GM23338 (cell line): ENCODE measurements at regions not wholly inside any gene's neighbourhood (a gene's known extent, or its start where the extent isn't known, plus 50 kb on each side); places are given as distances from the start of the nearest gene placed in this dataset.
A peak's percentile ranks its signal among the peaks of the same experiment; 100 is the strongest.

ENCODE experiments used
- ATAC-seq: fragments of 200-7000 bp; cut with Tn5 transposase; 3 replicates; pipeline ENCODE4 v1.9.1; 2020
- DNase-seq: peaks from one replicate; pipeline ENCODE4 v3.0.0-alpha.2; 2015; ENCODE audit warnings: low spot score
- H2AFZ ChIP-seq: fragments of 200-600 bp; sonication (generic); 2 replicates; pipeline ENCODE4 v1.8.0; 2016; ENCODE audit warnings: antibody characterized with exemption, mild to moderate bottlenecking, moderate library complexity
- H3F3A ChIP-seq: fragments of 200-600 bp; sonication (generic); replicated peaks from 2 replicates; pipeline ENCODE4 v1.8.0; 2017; ENCODE audit warnings: antibody characterized with exemption, mixed run types, low read depth
- H3K27ac ChIP-seq: fragments of 200-600 bp; sonication (generic); 2 replicates; pipeline ENCODE4 v1.6.1; 2016; ENCODE audit warnings: low read depth
- H3K27me3 ChIP-seq: fragments of 200-600 bp; sonication (generic); 2 replicates; pipeline ENCODE4 v1.8.0; 2016; ENCODE audit warnings: mild to moderate bottlenecking, mixed run types, moderate library complexity; ENCODE audit not compliant: insufficient read depth
- H3K36me3 ChIP-seq: fragments of 200-600 bp; sonication (generic); 2 replicates; pipeline ENCODE4 v1.8.0; 2016; ENCODE audit warnings: mild to moderate bottlenecking; ENCODE audit not compliant: insufficient read depth
- H3K4me1 ChIP-seq: fragments of 200-600 bp; sonication (generic); 2 replicates; pipeline ENCODE4 v1.8.0; 2016; ENCODE audit warnings: mild to moderate bottlenecking, moderate library complexity; ENCODE audit not compliant: insufficient read depth
- H3K4me2 ChIP-seq: fragments of 200-600 bp; sonication (generic); 2 replicates; pipeline ENCODE4 v1.7.1; 2017; ENCODE audit warnings: mixed run types
- H3K4me3 ChIP-seq: fragments of 200-600 bp; sonication (generic); 2 replicates; pipeline ENCODE4 v1.6.1; 2016; ENCODE audit warnings: mixed run types
- H3K79me2 ChIP-seq: fragments of 200-600 bp; sonication (generic); replicated peaks from 2 replicates; pipeline ENCODE4 v1.8.0; 2017; ENCODE audit warnings: mild to moderate bottlenecking; ENCODE audit not compliant: insufficient read depth
- H3K9me2 ChIP-seq: fragments of 200-600 bp; sonication (generic); 2 replicates; pipeline ENCODE4 v1.8.0; 2017; ENCODE audit not compliant: insufficient read depth
- H4K20me1 ChIP-seq: fragments of 200-600 bp; sonication (generic); replicated peaks from 2 replicates; pipeline ENCODE4 v1.8.0; 2017; ENCODE audit warnings: mild to moderate bottlenecking; ENCODE audit not compliant: insufficient read depth
- H3K27ac Mint-ChIP-seq: 2 replicates; pipeline ENCODE4 v1.8.0; 2020; ENCODE audit warnings: inconsistent platforms, mild to moderate bottlenecking, moderate library complexity, mixed read lengths
- H3K27me3 Mint-ChIP-seq: 3 replicates; pipeline ENCODE4 v1.8.0; 2022; ENCODE audit warnings: low read depth, mild to moderate bottlenecking, moderate library complexity, mixed read lengths, inconsistent platforms; ENCODE audit not compliant: insufficient read depth, poor library complexity
- H3K36me3 Mint-ChIP-seq: 3 replicates; pipeline ENCODE4 v1.8.0; 2021; ENCODE audit warnings: low read depth, mild to moderate bottlenecking, inconsistent platforms, moderate library complexity, mixed read lengths
- H3K4me1 Mint-ChIP-seq: 3 replicates; pipeline ENCODE4 v1.8.0; 2020; ENCODE audit warnings: mild to moderate bottlenecking, inconsistent platforms, mixed read lengths
- H3K4me3 Mint-ChIP-seq: 3 replicates; pipeline ENCODE4 v1.8.0; 2021; ENCODE audit warnings: moderate library complexity, mild to moderate bottlenecking, inconsistent platforms, mixed read lengths
- H3K9me3 Mint-ChIP-seq: 3 replicates; pipeline ENCODE4 v1.8.0; 2020; ENCODE audit warnings: moderate library complexity, mild to moderate bottlenecking, inconsistent platforms, mixed read lengths
- CTCF ChIP-seq, 2 experiments: fragments of 200-600 bp in 1 of 2; sonication (generic) in 1 of 2; conservative IDR thresholded peaks; 2 replicates each; pipeline versions ENCODE4 v1.5.1 to v1.6.1; 2016 to 2017; ENCODE audit warnings: antibody characterized with exemption in 2 of 2, low read depth in 2 of 2, mild to moderate bottlenecking in 2 of 2, moderate library complexity in 1 of 2
- EZH2phosphoT487 ChIP-seq: fragments of 200-600 bp; sonication (generic); IDR thresholded peaks from one replicate; pipeline ENCODE4 v1.8.1; 2018; ENCODE audit warnings: antibody characterized with exemption; ENCODE audit not compliant: unreplicated experiment
- JUNB ChIP-seq: IDR thresholded peaks from one replicate; pipeline ENCODE4 v1.6.1; 2016; ENCODE audit warnings: antibody characterized with exemption; ENCODE audit not compliant: unreplicated experiment
- NANOG ChIP-seq: IDR thresholded peaks from 2 replicates; pipeline ENCODE4 v1.6.1; 2016; ENCODE audit warnings: antibody characterized with exemption, borderline replicate concordance
- REST ChIP-seq: IDR thresholded peaks from one replicate; pipeline ENCODE4 v1.6.1; 2018; ENCODE audit warnings: antibody characterized with exemption; ENCODE audit not compliant: unreplicated experiment
- STAT1 ChIP-seq: IDR thresholded peaks from one replicate; pipeline ENCODE4 v1.6.1; 2016; ENCODE audit warnings: antibody characterized with exemption; ENCODE audit not compliant: unreplicated experiment
- ZNF114 ChIP-seq: fragments of 250-450 bp; sonication (Bioruptor Pico); IDR thresholded peaks from 2 replicates; pipeline ENCODE4 v1.5.0; 2020; ENCODE audit warnings: mild to moderate bottlenecking, moderate library complexity
- ZNF331 ChIP-seq: fragments of 250-450 bp; sonication (Bioruptor Pico); IDR thresholded peaks from 2 replicates; pipeline ENCODE4 v1.5.0; 2020; ENCODE audit warnings: low read depth, mild to moderate bottlenecking, moderate library complexity
- ZNF462 ChIP-seq: fragments of 250-450 bp; sonication (Bioruptor Pico); IDR thresholded peaks from 2 replicates; pipeline ENCODE4 v1.5.0; 2020; ENCODE audit warnings: mild to moderate bottlenecking, moderate library complexity

- Mint-ChIP-seq H3K9me3 (no peaks in the 10 kb centered on the region), H3K27me3 (peaks cover 2% of the 10 kb centered on the region), H3K36me3 (no peaks in the 10 kb centered on the region), H3K4me1 (peaks cover 6% of the 10 kb centered on the region), H3K27ac (no peak overlapping the region), H3K4me3 (no peak overlapping the region)
- Histone ChIP-seq H3K4me3 (no peak overlapping the region), H3K9me2 (no peaks in the 10 kb centered on the region), H4K20me1 (no peaks in the 10 kb centered on the region), H3F3A (no peaks in the 10 kb centered on the region), H3K36me3 (no peaks in the 10 kb centered on the region), H3K4me1 (no peaks in the 10 kb centered on the region; the same call in 1 of the 2 replicates), H2AFZ (no peak overlapping the region), H3K79me2 (no peaks in the 10 kb centered on the region), H3K4me2 (no peak overlapping the region), H3K27ac (no peak overlapping the region), H3K27me3 (no peaks in the 10 kb centered on the region)
- ATAC-seq, result no peak
- DNase-seq, result no peak
- no peak for TF ChIP-seq STAT1
- no peak for TF ChIP-seq EZH2phosphoT487
- no peak for TF ChIP-seq REST
- TF ChIP-seq CTCF (conservative IDR thresholded peaks at IDR 0.05; ENCODE audit: low read depth in 2 of 2), result no peak
- TF ChIP-seq ZNF331 (CRISPR knock-in tag), result no peak
- TF ChIP-seq ZNF114 (CRISPR knock-in tag), result no peak
- no peak for TF ChIP-seq NANOG
Measured at GRCh38 chr10:9668411-9668810, 1349.3 kb upstream of the CELF2 start.

- peaks cover 2% of the 10 kb centered on the region for H3K27me3 Mint-ChIP-seq
- H3K4me1 Mint-ChIP-seq, result peaks cover 6% of the 10 kb centered on the region
- no peaks in the 10 kb centered on the region for H3K9me3 Mint-ChIP-seq
- DNase-seq (peak; percentile 14), ATAC-seq (no peak)
- H3K4me2 ChIP-seq, result no peak overlapping the region
- no peaks in the 10 kb centered on the region for H3K36me3 Mint-ChIP-seq
- 0 out of 2 replicates have a peak, but pooled peaks cover 2% of the 10 kb centered on the region for H3K9me2 ChIP-seq
- no peak overlapping the region for H3K4me3 ChIP-seq
- H3K4me3 Mint-ChIP-seq, result no peak overlapping the region
- H3K27ac Mint-ChIP-seq, result peak overlapping the region; percentile 59; the same call in 1 of the 2 replicates
- no peaks in the 10 kb centered on the region for H3K36me3 ChIP-seq
- H3K4me1 ChIP-seq, result no peaks in the 10 kb centered on the region; the same call in 1 of the 2 replicates
- H3K27ac ChIP-seq, result no peak overlapping the region
- no peak overlapping the region for H2AFZ ChIP-seq
- H3K79me2 ChIP-seq, result no peaks in the 10 kb centered on the region
- no peaks in the 10 kb centered on the region for H3K27me3 ChIP-seq
- H4K20me1 ChIP-seq, result no peaks in the 10 kb centered on the region
- no peaks in the 10 kb centered on the region for H3F3A ChIP-seq
- TF ChIP-seq ZNF462 (CRISPR knock-in tag), result no peak
- TF ChIP-seq JUNB, result no peak
Measured at GRCh38 chr10:9670911-9671310, 1346.8 kb upstream of the CELF2 start.
